H1 (cell line): ENCODE measurements at regions not wholly inside any gene's neighbourhood (a gene's known extent, or its start where the extent isn't known, plus 50 kb on each side); places are given as distances from the start of the nearest gene placed in this dataset.

Source experiments
- CTCF ChIA-PET: fragments of 300-600 bp; sonication (Branson Sonifier 250); formaldehyde crosslinking; loops from one replicate; lab custom pipeline; 2021; ENCODE audit not compliant: partially characterized antibody; lab: Charles Lee
- POLR2A ChIA-PET: fragments of 300-600 bp; sonication (Branson Sonifier 250); formaldehyde crosslinking; loops from one replicate; lab custom pipeline; 2021; ENCODE audit warnings: inconsistent platforms; ENCODE audit not compliant: partially characterized antibody; lab: Charles Lee
- DNase-seq, 2 experiments: peaks; one replicate each; pipeline versions ENCODE4 v3.0.0 to v3.0.0-alpha.2; 2010 to 2022; ENCODE audit warnings: low spot score in 2 of 2, low read depth in 1 of 2, mixed read lengths in 1 of 2
- FAIRE-seq: peaks from 2 replicates; lab custom pipeline; 2011; peaks lifted over from hg19 to GRCh38; lab: Jason Lieb, UNC
- H2AFZ ChIP-seq: 2 replicates; pipeline ENCODE4 v1.8.1; 2012; ENCODE audit warnings: low read length, inconsistent platforms
- H2AK5ac ChIP-seq: 2 replicates; pipeline ENCODE4 v1.6.1; 2013; ENCODE audit warnings: low read depth, low read length
- H2BK120ac ChIP-seq: replicated peaks from 2 replicates; pipeline ENCODE3; 2013; ENCODE audit warnings: low read depth, low read length, inconsistent platforms
- H2BK12ac ChIP-seq: 2 replicates; pipeline ENCODE4 v1.6.1; 2013; ENCODE audit warnings: low read depth, low read length
- H2BK15ac ChIP-seq: 2 replicates; pipeline ENCODE4 v1.6.1; 2013; ENCODE audit warnings: low read length
- H2BK20ac ChIP-seq: 2 replicates; pipeline ENCODE4 v1.6.1; 2013; ENCODE audit warnings: low read length
- H2BK5ac ChIP-seq: 2 replicates; pipeline ENCODE4 v1.6.1; 2013; ENCODE audit warnings: low read depth, low read length
- H3K14ac ChIP-seq: 2 replicates; pipeline ENCODE4 v1.6.1; 2013; ENCODE audit warnings: inconsistent platforms; ENCODE audit not compliant: insufficient read length
- H3K18ac ChIP-seq: 2 replicates; pipeline ENCODE4 v1.6.1; 2013; ENCODE audit warnings: low read length; ENCODE audit errors: extremely low read depth
- H3K23ac ChIP-seq: 2 replicates; pipeline ENCODE4 v1.6.1; 2013; ENCODE audit warnings: inconsistent platforms; ENCODE audit not compliant: insufficient read length
- H3K23me2 ChIP-seq: 2 replicates; pipeline ENCODE4 v1.6.1; 2013; ENCODE audit warnings: low read depth, low read length
- H3K27ac ChIP-seq: 2 replicates; pipeline ENCODE4 v1.6.1; 2011; ENCODE audit warnings: low read depth, low read length, inconsistent platforms
- H3K27me3 ChIP-seq, 4 experiments: replicated peaks in 1 of 4; 1 replicate in 1 of 4; 2 replicates in 3 of 4; pipeline versions ENCODE4 v1.6.1 to v1.8.1; 2011 to 2013; ENCODE audit warnings: low read length in 3 of 4, mild to moderate bottlenecking in 3 of 4, inconsistent platforms in 2 of 4, mixed read lengths in 2 of 4, moderate library complexity in 1 of 4; ENCODE audit not compliant: control insufficient read depth in 3 of 4, insufficient read depth in 3 of 4; ENCODE audit errors: extremely low read depth in 1 of 4
- H3K36me3 ChIP-seq, 4 experiments: 2 replicates each; pipeline versions ENCODE4 v1.6.1 to v1.8.1; 2011 to 2013; ENCODE audit warnings: mild to moderate bottlenecking in 4 of 4, low read length in 3 of 4, moderate library complexity in 2 of 4, control low read depth in 1 of 4, inconsistent platforms in 1 of 4; ENCODE audit not compliant: insufficient read depth in 4 of 4, control insufficient read depth in 2 of 4
- H3K4ac ChIP-seq: replicated peaks from 2 replicates; pipeline ENCODE3; 2013; ENCODE audit warnings: low read length, low read depth, mixed read lengths, inconsistent platforms; ENCODE audit not compliant: insufficient read length
- H3K4me1 ChIP-seq, 4 experiments: replicated peaks in 1 of 4; 1 replicate in 1 of 4; 2 replicates in 3 of 4; pipeline versions ENCODE4 v1.6.1 to v1.8.1; 2011 to 2013; ENCODE audit warnings: low read length in 3 of 4, inconsistent platforms in 2 of 4, mixed read lengths in 1 of 4; ENCODE audit not compliant: insufficient read depth in 4 of 4, control insufficient read depth in 3 of 4
- H3K4me2 ChIP-seq, 2 experiments: 2 replicates each; pipeline versions ENCODE4 v1.6.1 to v1.8.1; 2011 to 2013; ENCODE audit warnings: low read depth in 2 of 2, low read length in 2 of 2, control low read depth in 1 of 2, inconsistent platforms in 1 of 2, mild to moderate bottlenecking in 1 of 2; ENCODE audit not compliant: insufficient read depth in 1 of 2
- H3K4me3 ChIP-seq, 4 experiments: fragments of 200-600, 300-600 bp in 1 of 4; sonication (generic), shearing (Covaris generic), sonication (Bioruptor Twin) in 1 of 4; 2 replicates each; pipeline versions ENCODE4 v1.5.1 to v1.8.1; 2011 to 2016; ENCODE audit warnings: low read length in 4 of 4, low read depth in 3 of 4, control low read depth in 2 of 4, inconsistent platforms in 2 of 4, mild to moderate bottlenecking in 2 of 4, mixed read lengths in 1 of 4, moderate library complexity in 1 of 4; ENCODE audit not compliant: insufficient read depth in 2 of 4; ENCODE audit errors: extremely low read depth in 1 of 4
- H3K56ac ChIP-seq: replicated peaks from 2 replicates; pipeline ENCODE3; 2013; ENCODE audit warnings: low read depth, mild to moderate bottlenecking, mixed read lengths, low read length, inconsistent platforms; ENCODE audit not compliant: insufficient read length
- H3K79me1 ChIP-seq: 2 replicates; pipeline ENCODE4 v1.6.1; 2013; ENCODE audit warnings: low read depth, low read length, control low read depth
- H3K79me2 ChIP-seq, 2 experiments: 2 replicates each; pipeline versions ENCODE4 v1.6.1 to v1.8.1; 2012 to 2013; ENCODE audit warnings: low read length in 2 of 2, mild to moderate bottlenecking in 2 of 2, inconsistent platforms in 1 of 2; ENCODE audit not compliant: insufficient read depth in 2 of 2, control insufficient read depth in 1 of 2
- H3K9ac ChIP-seq, 4 experiments: replicated peaks in 1 of 4; 1 replicate in 1 of 4; 2 replicates in 3 of 4; pipeline versions ENCODE4 v1.6.1 to v1.8.1; 2011 to 2013; ENCODE audit warnings: low read depth in 3 of 4, low read length in 3 of 4, control low read depth in 2 of 4, mild to moderate bottlenecking in 2 of 4, moderate library complexity in 2 of 4, inconsistent platforms in 1 of 4; ENCODE audit errors: extremely low read depth in 1 of 4
- H3K9me3 ChIP-seq, 2 experiments: 2 replicates each; pipeline versions ENCODE4 v1.6.1 to v1.8.1; 2012 to 2013; ENCODE audit warnings: mild to moderate bottlenecking in 2 of 2, moderate library complexity in 2 of 2, control low read depth in 1 of 2, inconsistent platforms in 1 of 2, low read depth in 1 of 2, low read length in 1 of 2, mixed read lengths in 1 of 2; ENCODE audit not compliant: insufficient read depth in 2 of 2
- H4K20me1 ChIP-seq, 2 experiments: replicated peaks in 1 of 2; 2 replicates each; pipeline versions ENCODE3 to v1.8.1; 2011 to 2013; ENCODE audit warnings: inconsistent platforms in 2 of 2, low read length in 2 of 2, mild to moderate bottlenecking in 1 of 2; ENCODE audit not compliant: insufficient read depth in 2 of 2, control insufficient read depth in 1 of 2
- H4K5ac ChIP-seq: 2 replicates; pipeline ENCODE4 v1.6.1; 2013; ENCODE audit warnings: low read length, low read depth, mixed read lengths, inconsistent platforms; ENCODE audit not compliant: insufficient read length
- H4K8ac ChIP-seq: 2 replicates; pipeline ENCODE4 v1.8.0; 2013; ENCODE audit warnings: mild to moderate bottlenecking, moderate library complexity, low read length, inconsistent platforms; ENCODE audit not compliant: insufficient read depth; ENCODE audit errors: extremely low read depth
- H4K91ac ChIP-seq: replicated peaks from 2 replicates; pipeline ENCODE3; 2013; ENCODE audit warnings: low read length, mixed read lengths, inconsistent platforms; ENCODE audit not compliant: insufficient read length
- SIN3A ChIP-seq, 2 experiments: IDR thresholded peaks in 1 of 2; conservative IDR thresholded peaks in 1 of 2; 2 replicates each; pipeline ENCODE4 v1.6.1; 2011 to 2012; ENCODE audit warnings: low read length in 2 of 2, improper control_type of control experiment in 1 of 2, low read depth in 1 of 2, mild to moderate bottlenecking in 1 of 2
- WGBS, 2 experiments: shearing (Covaris generic) in 1 of 2; methylation state at CpG; one replicate each; pipeline versions ENCODE4 v1.1.6 to v1.1.7; 2013 to 2015; ENCODE audit warnings: low lambda C conversion rate in 2 of 2, mixed read lengths in 2 of 2, inconsistent platforms in 1 of 2, low coverage in 1 of 2, missing lambda C conversion rate in 1 of 2; ENCODE audit not compliant: insufficient replicate concordance in 2 of 2, insufficient coverage in 1 of 2, insufficient read length in 1 of 2; ENCODE audit errors: extremely low coverage in 1 of 2, missing lambda C conversion rate in 1 of 2; 5-methylcytosine and 5-hydroxymethylcytosine counted together

DNA sequence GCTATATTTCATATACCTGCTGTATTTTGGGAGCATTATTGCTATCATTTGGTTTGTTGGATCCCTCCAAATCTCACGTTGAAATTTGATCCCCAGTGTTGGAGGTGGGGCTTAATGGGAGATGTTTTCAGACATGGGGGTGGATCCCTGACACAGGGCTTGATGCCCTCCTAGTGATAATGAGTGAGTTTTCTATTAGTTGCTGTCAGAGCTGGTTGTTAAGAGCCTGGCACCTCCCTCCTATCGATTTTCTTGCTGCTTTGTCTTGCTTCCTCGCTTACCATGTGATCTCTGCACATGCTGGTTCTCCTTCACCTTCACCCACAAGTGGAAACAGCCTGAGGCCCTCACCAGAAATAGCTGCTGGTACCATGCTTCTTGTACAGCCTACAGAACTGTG, 259.9 kb upstream of the STARD13 start:
- H3K14ac ChIP-seq, result no peak overlapping the region
- no peak overlapping the region for H2BK15ac ChIP-seq
- H3K79me1 ChIP-seq, result no peaks in the 10 kb centered on the region
- ChIA-PET POLR2A (no interaction called here), CTCF (interaction anchor here (1.4 kb wide), 1 partner anchor 179 kb away, joined by 5 read pairs; no protein-coding TSS in a partner anchor)
- 0 out of 2 replicates have a peak, but pooled peaks cover 4% of the 10 kb centered on the region for H3K23me2 ChIP-seq
- H2BK5ac ChIP-seq, result no peak overlapping the region
- no peak overlapping the region for H2BK120ac ChIP-seq
- no peak for DNase-seq
- H4K8ac ChIP-seq, result no peak overlapping the region
- H3K4ac ChIP-seq, result no peak overlapping the region
- no peak overlapping the region for H2AK5ac ChIP-seq
- H3K4me1 ChIP-seq, result peaks cover 0 to 9% (median 4%) of the 10 kb centered on the region in 4 experiments; a peak in 4 of 7 replicates
- no peaks in the 10 kb centered on the region for H4K20me1 ChIP-seq
- H3K9ac ChIP-seq, result no peak overlapping the region
- no peak overlapping the region for H3K4me3 ChIP-seq
- H4K5ac ChIP-seq, result no peak overlapping the region
- no peak overlapping the region for H2AFZ ChIP-seq
- no peaks in the 10 kb centered on the region for H3K79me2 ChIP-seq
- no peaks in the 10 kb centered on the region for H3K36me3 ChIP-seq
- H3K23ac ChIP-seq, result no peak overlapping the region
- H3K27ac ChIP-seq, result no peak overlapping the region
- H2BK20ac ChIP-seq, result no peak overlapping the region
- no peak overlapping the region for H3K18ac ChIP-seq
- no peak overlapping the region for H3K56ac ChIP-seq
- no peak for FAIRE-seq
- no peaks in the 10 kb centered on the region for H3K27me3 ChIP-seq
- WGBS, 2 experiments, result 81% methylated on average over 3 of the region's 3 CpGs; no CpG with 5 or more reads in 1 of the 2 experiments
- H2BK12ac ChIP-seq, result no peak overlapping the region
- 0 out of 4 replicates have a peak overlapping the region, but pooled peaks of 1 of the 2 experiments have one; percentile 13 for H3K4me2 ChIP-seq
- no peaks in the 10 kb centered on the region for H3K9me3 ChIP-seq
- H4K91ac ChIP-seq, result no peak overlapping the region
- no peak for TF ChIP-seq SIN3A (conservative IDR thresholded peaks at IDR 0.05 in 1 of 2, IDR thresholded peaks at IDR 0.05 in 1 of 2; ENCODE audit: low read depth in 1 of 2, low read length in 2 of 2)
